Hepatocyte (in vitro differentiated cells): ENCODE measurements at regions not wholly inside any gene's neighbourhood (a gene's known extent, or its start where the extent isn't known, plus 50 kb on each side); places are given as distances from the start of the nearest gene placed in this dataset.

Experiments
- DNase-seq: peaks from one replicate; pipeline ENCODE4 v3.0.0-alpha.2; 2016; ENCODE audit warnings: low spot score
- H2AFZ ChIP-seq: fragments of 200-600 bp; sonication (generic); 2 replicates; pipeline ENCODE4 v1.6.0; 2016; ENCODE audit warnings: antibody characterized with exemption, mild to moderate bottlenecking
- H3K27ac ChIP-seq: fragments of 200-600 bp; sonication (generic); 2 replicates; pipeline ENCODE4 v1.5.1; 2016; ENCODE audit warnings: mild to moderate bottlenecking
- H3K27me3 ChIP-seq: fragments of 200-600 bp; sonication (generic); 2 replicates; pipeline ENCODE4 v1.6.1; 2016
- H3K36me3 ChIP-seq: fragments of 200-600 bp; sonication (generic); replicated peaks from 2 replicates; pipeline ENCODE4 v1.5.1; 2016; ENCODE audit warnings: low read depth; ENCODE audit not compliant: insufficient read depth
- H3K4me1 ChIP-seq: fragments of 200-600 bp; sonication (generic); 2 replicates; pipeline ENCODE4 v1.5.1; 2016; ENCODE audit warnings: mild to moderate bottlenecking, moderate library complexity; ENCODE audit not compliant: insufficient read depth
- H3K4me2 ChIP-seq: fragments of 200-600 bp; sonication (generic); 2 replicates; pipeline ENCODE4 v1.6.0; 2016
- H3K4me3 ChIP-seq: fragments of 200-600 bp; sonication (generic); 2 replicates; pipeline ENCODE4 v1.5.1; 2016; ENCODE audit warnings: mild to moderate bottlenecking
- H3K79me2 ChIP-seq: fragments of 200-600 bp; sonication (generic); 2 replicates; pipeline ENCODE4 v1.6.0; 2017; ENCODE audit warnings: mild to moderate bottlenecking
- H3K9me2 ChIP-seq: fragments of 200-600 bp; sonication (generic); replicated peaks from 2 replicates; pipeline ENCODE4 v1.6.0; 2017; ENCODE audit warnings: mild to moderate bottlenecking; ENCODE audit not compliant: insufficient read depth
- H3K9me3 ChIP-seq: fragments of 200-600 bp; sonication (generic); 2 replicates; pipeline ENCODE4 v1.5.1; 2016; ENCODE audit warnings: low read depth, mild to moderate bottlenecking
- H4K20me1 ChIP-seq: fragments of 200-600 bp; sonication (generic); 2 replicates; pipeline ENCODE4 v1.6.0; 2016; ENCODE audit warnings: mild to moderate bottlenecking; ENCODE audit not compliant: insufficient read depth, poor library complexity, severe bottlenecking
- EZH2 ChIP-seq: fragments of 200-600 bp; sonication (generic); IDR thresholded peaks from 2 replicates; pipeline ENCODE4 v1.6.1; 2016; ENCODE audit warnings: antibody characterized with exemption, mild to moderate bottlenecking, borderline replicate concordance
- EZH2phosphoT487 ChIP-seq: fragments of 200-600 bp; sonication (generic); IDR thresholded peaks from one replicate; pipeline ENCODE4 v1.6.1; 2018; ENCODE audit warnings: antibody characterized with exemption, mild to moderate bottlenecking, low read depth, moderate library complexity; ENCODE audit not compliant: unreplicated experiment, severe bottlenecking
- WGBS: methylation state at CpG from one replicate; pipeline ENCODE4 v1.1.6; 2016; ENCODE audit warnings: low lambda C conversion rate; ENCODE audit errors: missing lambda C conversion rate; 5-methylcytosine and 5-hydroxymethylcytosine counted together
- TF ChIP-seq, protein P1 (sequence below): fragments of 200-600 bp; sonication (generic); IDR thresholded peaks from 2 replicates; pipeline ENCODE4 v1.5.1; 2016; ENCODE audit warnings: antibody characterized with exemption, mild to moderate bottlenecking; ENCODE audit not compliant: poor library complexity

GRCh38 chr16:26510924-26511323 is 555.8 kb upstream of the C16orf82 start:
- Histone ChIP-seq H3K27me3 (no peaks in the 10 kb centered on the region), H3K4me3 (no peak overlapping the region), H3K4me1 (no peaks in the 10 kb centered on the region), H2AFZ (no peak overlapping the region), H3K27ac (no peak overlapping the region), H3K9me2 (no peaks in the 10 kb centered on the region), H4K20me1 (no peaks in the 10 kb centered on the region), H3K36me3 (no peaks in the 10 kb centered on the region), H3K9me3 (no peaks in the 10 kb centered on the region), H3K4me2 (no peak overlapping the region), H3K79me2 (no peaks in the 10 kb centered on the region)
- DNase-seq: no peak
- TF ChIP-seq EZH2: no peak
- no peak for TF ChIP-seq EZH2phosphoT487
- TF ChIP-seq, protein P1, sequence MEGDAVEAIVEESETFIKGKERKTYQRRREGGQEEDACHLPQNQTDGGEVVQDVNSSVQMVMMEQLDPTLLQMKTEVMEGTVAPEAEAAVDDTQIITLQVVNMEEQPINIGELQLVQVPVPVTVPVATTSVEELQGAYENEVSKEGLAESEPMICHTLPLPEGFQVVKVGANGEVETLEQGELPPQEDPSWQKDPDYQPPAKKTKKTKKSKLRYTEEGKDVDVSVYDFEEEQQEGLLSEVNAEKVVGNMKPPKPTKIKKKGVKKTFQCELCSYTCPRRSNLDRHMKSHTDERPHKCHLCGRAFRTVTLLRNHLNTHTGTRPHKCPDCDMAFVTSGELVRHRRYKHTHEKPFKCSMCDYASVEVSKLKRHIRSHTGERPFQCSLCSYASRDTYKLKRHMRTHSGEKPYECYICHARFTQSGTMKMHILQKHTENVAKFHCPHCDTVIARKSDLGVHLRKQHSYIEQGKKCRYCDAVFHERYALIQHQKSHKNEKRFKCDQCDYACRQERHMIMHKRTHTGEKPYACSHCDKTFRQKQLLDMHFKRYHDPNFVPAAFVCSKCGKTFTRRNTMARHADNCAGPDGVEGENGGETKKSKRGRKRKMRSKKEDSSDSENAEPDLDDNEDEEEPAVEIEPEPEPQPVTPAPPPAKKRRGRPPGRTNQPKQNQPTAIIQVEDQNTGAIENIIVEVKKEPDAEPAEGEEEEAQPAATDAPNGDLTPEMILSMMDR: no peak
- 69% methylated on average over 1 of the region's 1 CpG for WGBS

DNA sequence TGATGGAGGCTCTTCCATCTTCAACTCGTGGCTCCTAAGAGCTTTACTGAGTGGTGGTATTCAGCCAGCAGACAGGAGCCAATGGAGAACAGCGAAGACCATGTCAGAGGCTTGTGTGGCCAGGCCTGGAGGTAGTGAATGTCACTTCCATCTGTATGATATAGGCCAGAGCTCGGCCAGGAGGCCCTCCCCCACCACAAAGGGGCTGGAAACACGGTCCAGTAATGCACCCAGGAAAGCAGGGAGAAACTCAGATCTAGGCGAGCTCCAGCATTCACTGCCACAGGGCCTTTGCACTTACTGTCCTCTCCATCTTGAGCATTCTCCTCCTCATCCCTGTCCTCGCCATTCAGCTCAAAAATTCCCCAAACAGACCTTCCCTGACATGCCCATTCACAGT is 555.3 kb upstream of the C16orf82 start:
- H4K20me1 ChIP-seq: no peaks in the 10 kb centered on the region
- WGBS: 69% methylated on average over 6 of the region's 6 CpGs
- DNase-seq: no peak
- no peak overlapping the region for H3K27ac ChIP-seq
- H3K27me3 ChIP-seq: no peaks in the 10 kb centered on the region
- H3K9me2 ChIP-seq: no peaks in the 10 kb centered on the region
- no peak for TF ChIP-seq EZH2
- TF ChIP-seq, protein P1: no peak
- no peaks in the 10 kb centered on the region for H3K79me2 ChIP-seq
- no peak overlapping the region for H3K4me3 ChIP-seq
- H3K4me2 ChIP-seq: no peak overlapping the region
- no peaks in the 10 kb centered on the region for H3K36me3 ChIP-seq
- no peaks in the 10 kb centered on the region for H3K9me3 ChIP-seq
- H2AFZ ChIP-seq: no peak overlapping the region
- H3K4me1 ChIP-seq: no peaks in the 10 kb centered on the region

DNA sequence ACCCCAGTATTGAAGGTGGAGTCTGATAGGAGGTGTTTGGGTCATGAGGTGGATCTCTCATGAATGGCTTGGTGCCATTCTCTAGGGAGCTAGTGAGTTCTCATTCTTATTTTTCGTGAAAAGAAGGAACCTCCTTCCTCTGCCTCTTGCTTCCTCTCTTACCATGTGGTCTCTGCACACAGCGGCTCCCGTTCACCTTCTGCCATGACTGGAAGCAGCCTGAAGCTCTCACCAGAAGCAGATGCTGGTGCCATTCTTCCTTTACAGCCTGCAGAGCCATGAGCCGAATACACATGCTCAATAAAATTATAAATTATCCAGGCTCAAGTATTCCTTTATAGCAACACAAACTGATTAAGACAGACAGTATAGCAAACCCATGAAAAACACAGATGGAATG is 545.1 kb upstream of the C16orf82 start:
- H3K79me2 ChIP-seq: no peaks in the 10 kb centered on the region
- no peaks in the 10 kb centered on the region for H3K9me3 ChIP-seq
- H2AFZ ChIP-seq: no peak overlapping the region
- H3K36me3 ChIP-seq: no peaks in the 10 kb centered on the region
- WGBS: 89% methylated on average over 4 of the region's 4 CpGs
- TF ChIP-seq EZH2phosphoT487: no peak
- H3K27me3 ChIP-seq: no peaks in the 10 kb centered on the region
- DNase-seq: no peak
- H3K27ac ChIP-seq: no peak overlapping the region
- H3K9me2 ChIP-seq: no peaks in the 10 kb centered on the region
- H4K20me1 ChIP-seq: no peaks in the 10 kb centered on the region
- H3K4me2 ChIP-seq: no peak overlapping the region
- no peak overlapping the region for H3K4me3 ChIP-seq
- no peaks in the 10 kb centered on the region for H3K4me1 ChIP-seq

DNA sequence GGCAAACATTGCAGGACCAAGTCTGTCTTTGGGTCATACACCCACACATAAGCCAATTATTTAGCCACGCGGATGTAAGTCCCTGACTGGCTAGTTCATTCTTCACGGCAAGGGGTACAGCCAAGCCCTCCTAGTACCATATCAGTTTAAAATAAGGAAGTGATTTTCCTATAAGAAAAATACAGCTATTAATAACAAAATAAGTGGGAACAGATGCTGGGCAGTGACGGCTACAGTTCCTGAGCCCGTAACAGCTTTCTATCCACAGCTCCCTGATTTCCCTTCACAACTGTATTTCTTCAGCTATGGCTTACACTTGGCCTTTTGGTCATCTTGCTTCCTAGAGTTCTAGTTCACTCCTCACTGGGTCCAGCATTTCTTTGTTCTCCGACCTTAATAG is 542.4 kb upstream of the C16orf82 start:
- H3K9me2 ChIP-seq: no peaks in the 10 kb centered on the region
- TF ChIP-seq EZH2phosphoT487 (no peak), EZH2 (no peak)
- TF ChIP-seq, protein P1: no peak
- H3K4me2 ChIP-seq: no peak overlapping the region
- H3K4me1 ChIP-seq: no peaks in the 10 kb centered on the region
- H3K27me3 ChIP-seq: no peaks in the 10 kb centered on the region
- no peak overlapping the region for H2AFZ ChIP-seq
- no peaks in the 10 kb centered on the region for H3K9me3 ChIP-seq
- no peak for DNase-seq
- no peaks in the 10 kb centered on the region for H3K36me3 ChIP-seq
- 70% methylated on average over 6 of the region's 6 CpGs for WGBS
- H3K4me3 ChIP-seq: no peak overlapping the region
- H3K79me2 ChIP-seq: no peaks in the 10 kb centered on the region
- no peak overlapping the region for H3K27ac ChIP-seq
- no peaks in the 10 kb centered on the region for H4K20me1 ChIP-seq
